HG03571 (cell line): ENCODE measurements at regions not wholly inside any gene's neighbourhood (a gene's known extent, or its start where the extent isn't known, plus 50 kb on each side); places are given as distances from the start of the nearest gene placed in this dataset.

ENCODE experiments used
- ATAC-seq: cut with Tn5 transposase; IDR thresholded peaks from one replicate; pipeline ENCODE4 v1.9.1; 2021; ENCODE audit not compliant: unreplicated experiment

GRCh38 chr12:104863296-104863948 lies 94.7 kb downstream of the SLC41A2 start:
- no peak for ATAC-seq

- no peak for ATAC-seq
Observed at GRCh38 chr12:104858611-104859543, 99.2 kb downstream of the SLC41A2 start.

- no peak for ATAC-seq
Observed at GRCh38 chr12:104856531-104856930, 101.6 kb downstream of the SLC41A2 start.

- no peak for ATAC-seq
Observed at GRCh38 chr12:104855599-104855998, 102.5 kb downstream of the SLC41A2 start.

GRCh38 chr12:104852896-104853295 lies 105.2 kb downstream of the SLC41A2 start:
- ATAC-seq: no peak

- ATAC-seq: no peak
Observed at GRCh38 chr12:104852102-104852501, 106.0 kb downstream of the SLC41A2 start.

DNA sequence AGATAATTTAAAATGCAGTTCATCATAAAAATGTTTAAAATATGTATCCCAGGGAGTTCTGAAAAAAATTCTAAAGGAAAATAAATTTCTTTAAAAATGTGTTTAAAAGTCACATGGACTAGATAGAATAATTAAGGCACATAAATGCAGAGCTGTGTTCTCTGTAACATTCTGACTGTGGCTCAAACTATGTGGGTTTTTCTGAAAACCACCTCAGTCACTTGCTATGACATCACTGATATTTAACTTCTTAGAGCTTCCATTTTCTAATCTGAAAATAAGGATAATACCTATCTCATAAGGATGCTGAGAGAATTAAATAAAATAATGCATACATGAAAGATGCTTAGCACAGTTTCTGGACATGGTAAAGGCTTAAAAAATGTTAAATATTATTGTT lies 107.3 kb downstream of the SLC41A2 start:
- ATAC-seq: no peak

DNA sequence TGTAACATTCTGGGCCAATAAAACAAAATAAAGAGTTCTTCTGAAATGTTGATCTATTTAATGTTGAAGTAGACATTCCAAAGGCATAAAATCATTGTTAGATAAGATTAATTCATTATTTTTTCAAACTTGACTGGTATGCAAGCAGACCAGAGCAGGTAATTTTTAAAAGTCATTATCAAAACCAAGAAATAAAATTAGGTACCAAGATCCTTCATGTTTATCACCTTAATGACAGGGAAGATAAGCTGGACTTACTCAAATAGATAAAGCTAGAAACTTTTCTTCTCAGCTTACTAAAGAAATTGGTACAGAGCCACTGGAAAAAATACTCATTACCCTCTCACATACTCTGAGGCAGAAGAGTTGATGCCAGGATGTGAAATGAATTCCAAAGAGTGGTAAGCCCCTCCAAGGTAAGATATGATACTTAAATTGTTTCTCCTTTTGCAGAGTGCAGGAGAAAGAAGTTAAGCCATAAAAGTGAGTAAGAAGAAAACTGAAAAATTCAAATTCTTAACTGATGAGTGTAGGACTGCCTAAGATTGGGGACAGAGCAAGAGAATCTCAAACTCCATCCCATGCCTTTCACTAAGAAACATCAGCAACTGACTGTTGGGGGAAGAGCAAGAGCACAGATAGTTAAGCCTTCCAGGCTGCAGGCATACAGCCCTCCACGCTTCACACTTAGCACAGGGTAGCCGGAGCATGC lies 111.9 kb downstream of the SLC41A2 start:
- no peak for ATAC-seq

GRCh38 chr12:104844123-104844522 lies 114.0 kb downstream of the SLC41A2 start:
- no peak for ATAC-seq

GRCh38 chr12:104840262-104840661 lies 117.8 kb downstream of the SLC41A2 start:
- ATAC-seq: no peak

GRCh38 chr12:104835317-104835716 lies 122.8 kb downstream of the SLC41A2 start:
- ATAC-seq: no peak

GRCh38 chr12:104834607-104835006 lies 123.5 kb downstream of the SLC41A2 start:
- ATAC-seq: no peak

GRCh38 chr12:104833756-104834155 lies 124.3 kb downstream of the SLC41A2 start:
- ATAC-seq: no peak

DNA sequence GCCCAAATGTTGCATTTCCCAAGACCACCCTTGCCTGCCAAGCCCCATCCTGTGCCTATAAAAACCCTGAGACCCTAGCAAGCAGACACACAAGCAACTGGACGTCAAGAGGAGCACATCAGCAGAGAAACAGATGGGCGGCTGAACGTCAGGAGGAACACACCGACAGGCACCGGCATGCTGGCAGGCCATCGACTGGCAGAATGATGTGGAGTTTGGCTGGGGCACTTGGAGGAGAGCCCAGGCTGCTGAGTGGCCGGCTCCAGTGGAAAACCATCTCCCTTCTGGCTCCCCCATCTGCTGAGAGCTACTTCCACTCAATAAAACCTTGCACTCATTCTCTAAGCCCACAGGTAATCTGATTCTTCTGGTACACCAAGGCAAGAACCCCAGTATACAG lies 130.1 kb downstream of the SLC41A2 start:
- no peak for ATAC-seq

- no peak for ATAC-seq
Observed at GRCh38 chr12:104827587-104827986, 130.5 kb downstream of the SLC41A2 start.

GRCh38 chr12:104825408-104825807 lies 132.7 kb downstream of the SLC41A2 start:
- ATAC-seq: no peak

DNA sequence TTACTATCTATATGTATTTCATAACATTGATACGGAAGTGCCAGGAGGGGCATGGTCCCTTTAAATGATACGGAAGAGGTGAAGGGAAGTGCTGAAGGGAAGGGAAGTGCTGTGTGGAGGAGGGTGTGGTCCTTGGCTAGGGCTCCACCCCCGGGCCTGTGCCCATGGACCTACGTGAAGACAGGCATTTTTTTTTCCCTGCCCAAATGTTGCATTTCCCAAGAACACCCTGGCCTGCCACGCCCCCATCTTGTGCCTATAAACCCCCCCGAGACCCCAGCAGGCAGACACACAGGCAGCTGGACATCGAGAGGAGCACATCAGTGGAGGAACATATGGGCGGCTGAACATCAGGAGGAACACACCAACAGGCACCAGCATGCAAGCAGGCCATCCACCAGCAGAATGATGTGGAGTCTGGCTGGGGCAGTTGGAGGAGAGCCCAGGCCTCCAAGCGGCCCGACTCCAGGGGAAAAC lies 134.1 kb downstream of the SLC41A2 start:
- no peak for ATAC-seq

DNA sequence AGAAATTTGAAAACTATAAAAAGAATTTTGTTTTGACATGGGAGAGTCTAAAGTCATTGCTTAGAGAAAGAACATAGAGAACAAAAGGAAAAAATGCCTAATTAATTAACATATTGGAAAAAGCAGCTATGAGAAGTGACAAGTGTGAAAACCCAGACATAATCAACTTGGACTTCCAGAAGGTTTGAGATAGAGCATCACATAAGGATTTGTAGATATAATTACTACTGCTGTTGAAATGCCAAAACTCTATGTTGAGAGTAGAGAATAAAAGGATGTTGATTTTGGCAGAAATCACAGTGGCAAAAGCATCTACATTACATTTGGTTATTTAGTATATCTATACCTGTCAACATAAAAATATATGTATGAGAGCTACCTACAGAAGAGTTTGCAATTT lies 135.1 kb downstream of the SLC41A2 start:
- ATAC-seq: no peak

DNA sequence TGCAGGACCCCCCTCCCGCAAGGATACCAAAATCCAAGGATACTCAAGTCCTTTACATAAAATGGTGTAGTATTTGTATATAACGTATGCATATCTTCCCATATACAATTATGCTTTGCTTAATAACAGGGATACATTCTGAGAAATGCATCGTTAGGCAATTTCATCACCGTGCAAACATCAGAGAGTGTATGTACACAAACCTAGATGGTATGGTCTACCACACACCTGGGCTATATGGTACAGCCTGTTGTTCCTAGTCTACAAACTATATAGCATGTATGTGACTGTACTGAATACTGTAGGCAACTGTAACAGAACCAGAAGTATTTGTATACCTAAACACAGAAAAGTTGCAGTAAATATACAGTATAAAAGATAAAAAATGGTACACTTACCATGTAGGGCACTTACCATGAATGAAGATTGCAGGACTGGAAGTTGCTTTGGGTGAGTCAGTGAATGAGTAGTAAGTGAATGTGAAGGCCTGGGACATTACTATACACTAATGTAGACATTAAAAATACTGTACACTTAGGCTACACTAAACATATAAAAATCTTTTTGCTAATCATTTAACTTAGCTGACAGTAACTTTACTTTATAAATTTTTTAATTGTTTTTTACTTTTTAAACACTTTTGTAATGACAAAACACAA lies 141.1 kb downstream of the SLC41A2 start:
- ATAC-seq: no peak

DNA sequence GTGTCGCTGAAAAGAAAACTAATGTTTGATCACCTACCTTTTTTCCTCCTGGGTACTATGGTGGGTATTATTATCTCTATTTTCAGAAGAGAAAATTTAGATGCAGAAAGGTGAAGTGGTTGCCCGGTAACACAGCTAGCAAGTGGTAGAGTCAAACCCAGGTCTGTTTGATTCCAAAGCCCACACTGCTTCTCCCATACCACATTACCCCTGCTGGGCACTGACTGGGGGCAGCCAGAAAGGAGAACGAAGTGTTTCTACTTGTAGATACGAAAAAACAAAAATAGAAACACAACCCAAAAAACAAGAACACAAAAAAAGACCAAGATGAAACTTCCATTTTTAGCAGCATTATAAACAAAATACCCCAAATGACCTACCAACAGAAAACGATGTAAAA lies 142.2 kb downstream of the SLC41A2 start:
- no peak for ATAC-seq

- no peak for ATAC-seq
Observed at GRCh38 chr12:104814944-104815343, 143.1 kb downstream of the SLC41A2 start.
